ENCODE measurements at regions not wholly inside any gene's neighbourhood (a gene's known extent, or its start where the extent isn't known, plus 50 kb on each side); places are given as distances from the start of the nearest gene placed in this dataset.

DNA sequence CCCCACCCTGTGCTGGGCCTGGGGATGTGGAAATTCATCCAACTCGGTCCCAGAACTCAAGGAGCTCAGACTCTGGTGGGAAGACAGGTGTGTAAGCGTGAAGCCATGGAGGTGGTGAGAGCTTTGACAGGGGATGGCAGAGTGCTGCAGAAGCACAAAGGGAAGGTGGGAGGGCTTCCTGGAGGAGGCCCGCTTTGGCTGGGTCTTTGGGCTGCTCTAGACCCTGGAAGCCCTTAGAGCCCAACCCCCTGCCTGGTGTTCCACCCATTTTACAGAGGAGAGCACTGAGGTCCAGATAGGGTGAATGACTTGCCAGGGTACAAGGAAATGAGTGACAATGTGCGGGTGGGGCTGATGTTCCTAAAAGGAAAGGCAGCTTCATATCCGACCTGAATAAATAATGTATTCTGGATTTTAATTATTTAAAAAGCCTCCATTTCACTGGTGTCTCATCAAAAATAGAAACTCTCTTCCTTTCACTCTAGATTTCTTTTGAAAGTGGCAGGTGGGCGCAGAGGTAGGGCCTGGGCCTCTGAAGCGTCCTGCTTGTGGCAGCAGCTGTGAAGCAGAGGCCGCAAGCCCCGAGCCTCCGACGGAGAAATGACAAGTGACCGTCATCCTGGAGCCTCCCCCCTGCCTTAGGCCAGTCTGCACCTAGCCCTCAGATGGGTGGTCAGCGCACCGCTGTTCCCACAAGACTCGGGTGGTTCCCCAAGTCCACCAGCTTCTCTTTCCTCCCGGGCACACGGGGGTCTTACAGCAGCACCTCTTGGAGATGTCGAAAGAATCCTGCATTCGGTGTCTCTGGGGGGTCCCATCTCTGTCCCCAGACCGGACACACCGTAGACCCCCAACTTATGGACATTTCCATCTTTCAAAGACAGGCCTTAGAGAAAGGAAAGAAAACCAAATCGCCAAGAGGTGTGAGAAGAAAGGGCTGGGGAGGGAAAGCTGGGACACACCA is 71.0 kb upstream of the TAF1B start:
- no peak for DNase-seq (ENCODE audit: low read depth in 2 of 2)

GRCh38 chr2:9772999-9773902 is 70.0 kb upstream of the TAF1B start:
- no peak for DNase-seq (ENCODE audit: low read depth in 2 of 2)

DNA sequence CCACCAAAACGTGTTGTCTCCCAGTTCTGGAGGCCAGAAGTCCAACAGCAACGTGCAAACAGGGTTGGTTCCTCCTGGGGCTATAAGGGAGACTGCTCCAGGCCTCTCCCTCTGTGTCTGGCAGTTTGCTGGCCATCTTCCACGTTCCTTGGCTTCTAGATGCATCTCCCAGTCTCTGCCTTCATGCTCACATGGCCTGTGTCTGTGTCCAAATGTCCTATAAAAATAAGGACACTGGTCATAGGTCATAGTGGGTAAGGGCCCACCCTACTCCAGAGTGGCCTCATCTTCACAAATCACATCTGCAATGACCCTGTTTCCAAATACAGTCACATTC is 69.4 kb upstream of the TAF1B start:
- DNase-seq (ENCODE audit: low read depth in 2 of 2): no peak

DNA sequence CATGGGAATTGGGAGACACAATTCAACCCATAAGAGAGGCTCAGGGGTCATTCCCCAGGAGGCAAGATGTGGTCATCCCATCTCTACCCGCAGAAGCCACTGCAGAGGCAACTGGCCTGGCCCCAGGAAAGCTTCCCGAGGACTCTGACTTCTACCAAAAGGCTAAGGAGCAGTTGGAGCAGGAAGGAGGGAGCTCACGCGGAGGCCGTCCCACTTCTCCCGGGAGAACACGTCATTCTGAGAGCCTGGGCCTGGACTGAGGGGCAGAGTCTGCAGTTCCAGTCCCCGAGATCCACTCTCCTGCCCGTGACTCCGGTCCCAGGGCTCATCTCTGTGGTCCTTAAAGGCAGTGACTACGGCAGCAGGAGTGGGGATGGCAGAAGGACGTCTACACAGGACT is 69.0 kb upstream of the TAF1B start:
- DNase-seq (ENCODE audit: low read depth in 2 of 2): no peak

DNA sequence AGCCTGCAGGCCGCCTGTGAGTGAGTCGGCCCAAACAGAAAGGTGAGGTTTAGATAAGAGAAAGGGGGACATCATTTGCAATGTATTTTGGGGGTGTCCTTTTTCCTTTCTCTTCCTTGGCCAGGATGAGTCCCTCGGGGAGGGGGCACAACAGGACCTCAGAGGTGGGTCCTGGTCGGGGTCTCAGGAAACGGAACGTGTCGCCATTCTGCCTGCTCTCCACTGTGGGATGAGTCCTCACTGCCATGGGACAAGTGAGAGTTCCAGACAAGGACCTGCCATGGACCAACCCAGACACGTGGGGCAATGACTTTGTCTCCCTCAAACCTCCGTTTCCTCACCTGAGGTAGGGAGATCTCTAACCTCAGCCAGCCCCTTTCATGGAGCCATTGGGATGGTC is 67.9 kb upstream of the TAF1B start:
- no peak for DNase-seq (ENCODE audit: low read depth in 2 of 2)

- no peak for DNase-seq (ENCODE audit: low read depth in 2 of 2)
Observed at GRCh38 chr2:9775999-9776712, 67.1 kb upstream of the TAF1B start.

- DNase-seq (ENCODE audit: low read depth in 2 of 2): no peak
Observed at GRCh38 chr2:9777081-9777480, 66.2 kb upstream of the TAF1B start.

DNA sequence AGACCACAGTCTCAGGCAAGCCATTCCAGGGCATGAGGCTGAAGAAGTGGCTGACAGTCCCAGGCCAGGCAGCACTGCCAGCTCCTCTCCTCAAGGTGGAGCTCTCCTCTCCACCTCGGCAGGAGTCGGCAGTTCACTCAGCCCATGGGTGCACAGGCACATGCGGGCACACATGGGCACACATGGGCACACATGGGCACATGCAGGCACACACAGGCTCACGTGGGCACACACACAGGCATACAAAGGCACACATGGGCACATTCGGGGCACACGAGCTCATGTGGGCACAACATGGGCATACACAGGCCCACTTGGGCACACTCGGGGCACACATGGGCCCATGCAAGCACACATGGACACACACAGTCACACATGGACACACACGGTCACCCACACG is 65.3 kb upstream of the TAF1B start:
- DNase-seq (ENCODE audit: low read depth in 2 of 2): no peak

DNA sequence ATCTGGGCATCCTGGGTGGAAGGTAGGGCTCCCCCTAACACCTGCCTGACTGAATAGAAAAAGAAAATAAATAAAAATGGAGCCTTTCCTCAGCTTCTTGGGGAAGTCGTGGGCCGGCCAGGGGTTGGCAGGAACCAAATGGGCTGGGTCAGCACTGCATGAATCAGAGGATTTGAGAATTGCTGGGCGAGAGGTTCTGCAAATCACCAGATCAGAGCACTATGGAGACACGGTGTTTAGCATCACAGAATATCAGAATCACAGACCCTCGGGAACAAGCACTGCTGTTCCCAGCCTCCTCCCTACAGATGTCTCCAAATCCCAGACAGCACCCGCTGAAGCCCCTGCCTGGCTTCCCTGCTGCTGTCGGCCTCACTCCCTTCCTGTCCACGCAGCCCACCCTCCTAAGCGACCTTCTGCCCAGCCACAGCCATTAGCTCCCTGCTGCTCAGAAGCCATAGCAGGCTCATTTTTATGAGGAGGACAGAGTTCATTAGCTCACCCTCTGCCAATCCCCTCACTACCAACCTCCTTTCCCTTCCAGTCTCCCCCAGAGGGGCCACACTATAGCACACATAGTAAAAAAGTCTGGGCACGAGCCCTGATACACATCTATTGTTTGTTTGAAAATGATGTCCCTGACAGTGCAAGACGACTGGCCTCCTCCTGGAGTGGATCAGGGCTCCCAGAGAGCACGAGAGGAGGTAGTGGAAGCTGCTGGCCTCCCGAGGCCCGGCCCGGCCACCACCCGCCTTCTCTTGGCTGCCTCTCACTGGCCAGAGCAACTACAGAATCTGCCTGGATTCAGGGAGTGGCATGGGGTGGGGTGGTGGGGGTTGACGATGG is 64.6 kb upstream of the TAF1B start:
- no peak for DNase-seq (ENCODE audit: low read depth in 2 of 2)

DNA sequence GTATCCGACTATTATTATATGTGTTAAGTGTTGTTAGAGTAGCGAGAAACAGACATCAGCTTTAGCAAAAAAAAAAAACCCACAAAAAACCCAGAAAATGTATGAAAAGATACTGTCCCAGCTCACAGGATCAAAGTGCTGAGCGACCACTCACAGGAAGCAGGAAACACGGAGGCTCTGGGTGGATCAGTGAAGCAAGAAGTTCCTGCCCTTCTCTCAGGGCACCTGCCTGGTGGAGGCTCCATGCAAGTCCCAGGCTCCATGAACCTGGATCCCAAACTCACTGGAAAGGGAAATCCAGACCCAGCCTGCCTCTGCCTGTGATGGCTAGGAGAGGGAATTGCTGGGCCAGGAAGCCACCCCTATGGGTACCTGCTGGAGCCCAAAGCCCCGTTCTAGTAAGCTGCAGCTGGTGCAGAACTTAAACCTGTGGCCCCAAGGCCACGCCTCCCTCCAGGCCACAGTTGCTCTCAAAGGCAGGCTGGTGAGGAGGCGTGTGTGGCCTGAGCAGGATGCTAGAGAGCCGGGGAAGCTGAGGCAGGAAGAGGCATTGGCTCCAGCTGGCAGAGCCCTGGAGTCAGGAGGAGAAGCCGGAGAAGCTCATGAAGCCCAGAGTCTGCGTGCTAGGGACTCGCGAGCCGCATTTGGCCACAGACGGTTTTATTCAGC is 63.5 kb upstream of the TAF1B start:
- DNase-seq (ENCODE audit: low read depth in 2 of 2): no peak

DNA sequence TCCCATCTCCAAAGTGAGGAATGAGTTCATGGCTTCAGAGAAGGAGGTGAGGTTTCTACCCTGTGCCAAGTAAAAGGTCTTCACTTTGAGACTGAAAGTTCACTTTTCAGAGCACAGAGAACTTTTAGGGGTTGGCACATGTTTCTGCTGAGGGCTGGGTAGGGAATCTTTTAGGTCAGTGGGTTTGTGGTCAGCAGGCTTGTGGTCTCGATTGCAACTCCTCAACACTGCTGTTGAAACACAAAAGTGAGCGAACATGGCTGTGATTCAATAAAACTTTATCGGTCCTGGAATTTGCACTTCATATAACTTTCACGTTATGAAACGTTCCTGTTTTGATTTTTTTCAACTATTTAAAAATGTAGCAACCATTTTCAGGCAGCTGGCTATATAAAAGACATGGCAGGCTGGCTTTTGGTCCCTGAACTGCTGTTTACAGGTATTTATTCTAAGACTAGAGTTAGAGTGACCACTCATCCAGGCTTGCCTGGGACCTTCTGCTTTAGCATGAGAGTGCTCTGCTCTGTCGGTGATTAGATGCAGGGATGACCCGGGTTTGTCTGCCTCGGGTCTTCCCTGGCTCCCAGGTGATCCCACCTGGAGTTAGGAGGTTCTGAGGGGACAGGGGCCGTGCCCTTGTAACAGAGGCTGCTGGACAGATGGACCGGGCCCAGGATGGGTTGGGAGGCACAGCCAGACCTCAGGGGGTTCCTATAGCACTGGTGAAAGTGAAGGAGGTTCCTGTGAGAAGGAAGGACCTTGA is 62.7 kb upstream of the TAF1B start:
- DNase-seq (ENCODE audit: low read depth in 2 of 2): no peak

- no peak for DNase-seq (ENCODE audit: low read depth in 2 of 2)
Observed at GRCh38 chr2:9781252-9781651, 62.0 kb upstream of the TAF1B start.

- no peak for DNase-seq (ENCODE audit: low read depth in 2 of 2)
Observed at GRCh38 chr2:9782197-9782719, 61.0 kb upstream of the TAF1B start.

DNA sequence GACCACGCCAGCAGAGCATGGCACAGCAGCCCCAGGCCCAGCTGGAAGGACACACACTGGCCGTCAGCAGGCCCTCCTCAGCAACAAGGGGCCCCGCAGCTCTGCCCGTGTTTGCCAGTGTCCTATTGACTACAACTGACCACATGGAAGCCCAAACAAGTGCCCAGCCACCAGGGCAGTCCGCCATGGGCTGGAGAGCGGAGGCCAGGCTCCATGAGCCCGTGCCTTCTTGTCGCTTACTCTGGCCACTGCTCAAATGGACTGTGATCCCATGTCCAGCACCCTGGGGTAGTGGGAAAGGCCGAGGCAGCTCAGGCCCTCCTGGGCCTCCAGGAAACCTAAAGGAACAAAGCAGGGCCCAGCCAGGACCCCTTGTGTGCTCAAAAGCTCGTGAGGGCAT is 53.9 kb upstream of the TAF1B start:
- DNase-seq (ENCODE audit: low read depth in 2 of 2): no peak

DNA sequence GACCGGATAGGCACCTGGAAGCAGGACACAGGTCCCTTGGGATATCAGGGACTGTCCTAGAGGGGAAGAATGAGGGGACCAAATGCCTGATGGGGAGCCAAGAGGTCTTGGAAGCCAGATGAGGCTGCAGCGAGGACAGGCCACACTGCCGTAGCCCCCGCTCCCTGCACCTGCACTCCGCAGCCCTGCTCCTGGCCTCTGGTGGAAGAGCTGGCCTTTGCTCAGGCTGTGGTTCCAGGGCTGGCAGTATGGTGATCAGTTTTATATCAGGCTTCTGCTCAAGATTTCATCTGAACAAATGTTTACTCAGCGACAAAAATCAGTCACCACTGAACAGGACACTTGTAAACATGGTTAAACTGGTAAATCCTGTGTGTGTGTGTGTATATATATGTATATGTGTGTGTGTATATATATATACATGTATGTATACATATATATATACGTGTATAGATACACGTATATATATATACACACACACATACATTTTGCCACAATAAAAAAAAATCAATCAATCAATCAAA is 52.5 kb upstream of the TAF1B start:
- no peak for DNase-seq (ENCODE audit: low read depth in 2 of 2)

DNA sequence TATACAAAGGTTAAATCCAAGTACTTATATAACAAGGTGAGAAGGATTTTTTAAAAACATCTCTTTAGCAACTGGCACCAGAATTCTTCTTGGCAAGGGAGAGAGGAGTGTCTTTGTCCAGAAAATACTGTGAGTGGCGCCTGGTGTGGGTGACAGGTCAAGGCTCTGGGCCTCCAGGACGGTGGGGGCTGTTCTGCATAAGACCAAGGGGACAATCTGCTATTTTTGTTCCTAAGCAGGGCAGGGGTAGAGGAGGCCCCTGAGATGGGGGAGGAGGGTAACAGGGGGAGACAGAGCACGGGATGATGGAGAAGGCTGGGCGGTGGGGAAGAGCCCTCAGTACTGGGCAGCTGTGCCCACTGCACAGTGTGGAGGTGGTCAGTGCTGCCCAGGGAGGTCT is 51.6 kb upstream of the TAF1B start:
- no peak for DNase-seq (ENCODE audit: low read depth in 2 of 2)

DNA sequence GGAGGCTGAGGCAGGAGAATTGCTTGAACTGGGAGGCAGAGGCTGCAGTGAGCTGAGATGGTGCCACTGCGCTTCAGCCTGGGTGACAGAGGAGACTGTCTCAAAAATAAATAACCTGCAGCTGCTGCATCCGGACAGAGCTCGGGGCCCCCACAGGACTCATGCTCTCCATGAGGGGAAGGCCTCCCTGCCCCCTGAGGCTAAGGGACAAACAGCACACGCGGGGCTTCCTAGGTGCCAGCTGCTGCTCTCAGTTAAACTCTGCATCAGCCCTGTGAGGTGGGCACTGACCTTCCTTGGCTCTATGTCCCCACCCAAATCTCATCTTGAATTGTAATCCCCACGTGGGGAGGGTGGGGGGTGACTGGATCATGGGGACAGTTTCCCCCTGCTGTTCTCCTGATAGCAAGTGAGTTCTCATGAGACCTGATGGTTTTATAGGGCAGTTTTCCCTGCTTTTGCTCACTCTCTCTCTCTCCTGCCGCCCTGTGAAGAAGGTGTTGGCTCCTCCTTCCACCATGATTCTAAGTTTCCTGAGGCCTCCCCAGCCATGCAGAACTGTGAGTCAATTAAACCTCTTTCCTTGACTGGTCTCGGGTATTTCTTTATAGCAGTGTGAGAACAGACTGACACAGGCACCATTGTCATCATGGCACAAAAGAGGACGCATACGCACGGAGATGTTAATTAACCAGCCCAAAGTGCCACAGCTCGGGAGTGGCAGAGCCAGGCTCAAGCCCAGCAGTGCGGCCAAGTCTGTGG is 49.9 kb upstream of the TAF1B start:
- DNase-seq (ENCODE audit: low read depth in 2 of 2): no peak

All from fibroblast of skin of left quadriceps (primary cell).